Erythroblast (primary cell): ENCODE measurements at regions not wholly inside any gene's neighbourhood (a gene's known extent, or its start where the extent isn't known, plus 50 kb on each side); places are given as distances from the start of the nearest gene placed in this dataset.
"Not testable (repeated sequence)": the region's sequence is repeated elsewhere in the genome, so short reads cannot be mapped to it uniquely, and the experiment has no call there.

Experiments
- GATA1 ChIP-seq: IDR thresholded peaks from 2 replicates; pipeline ENCODE4 v1.6.1; 2011; ENCODE audit warnings: low read depth, mild to moderate bottlenecking, control low read depth, low read length, moderate library complexity
- POLR2A ChIP-seq: IDR thresholded peaks from 2 replicates; pipeline ENCODE4 v1.6.1; 2011; ENCODE audit warnings: mild to moderate bottlenecking, low read length

DNA sequence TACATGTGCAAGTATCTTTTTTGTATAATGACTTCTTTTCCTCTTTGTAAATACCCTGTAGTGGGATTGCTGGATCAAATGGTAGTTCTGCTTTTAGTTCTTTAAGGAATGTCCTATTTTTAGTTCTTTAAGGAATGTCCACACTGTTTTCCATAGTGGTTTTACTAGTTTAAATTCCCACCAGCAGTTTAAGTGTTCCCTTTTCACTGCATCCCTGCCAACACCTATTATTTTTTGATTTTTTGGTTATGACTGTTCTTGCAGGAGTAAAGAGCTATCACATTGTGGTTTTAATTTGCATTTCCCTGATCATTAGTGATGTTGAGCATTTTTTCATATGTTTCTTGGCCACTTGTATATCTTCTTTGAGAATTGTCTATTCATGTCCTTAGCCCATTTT lies 164.4 kb downstream of the RND3 start:
- TF ChIP-seq POLR2A, GATA1: not testable (repeated sequence)
